Breast epithelium (tissue), 4 donors: ENCODE measurements at regions not wholly inside any gene's neighbourhood (a gene's known extent, or its start where the extent isn't known, plus 50 kb on each side); places are given as distances from the start of the nearest gene placed in this dataset.

Experiments
- DNase-seq, 2 donors: peaks; one replicate each; pipeline ENCODE4 v3.0.0-alpha.2; 2019; ENCODE audit warnings: low spot score in 2 of 2
- H3K27ac ChIP-seq, 2 donors: fragments of 200-600 bp; sonication (generic) in 1 of 2; one replicate each; pipeline ENCODE4 v1.5.1; 2016 to 2019; ENCODE audit warnings: mild to moderate bottlenecking in 1 of 2
- H3K27me3 ChIP-seq, 2 donors: fragments of 200-600 bp; sonication (generic) in 1 of 2; one replicate each; pipeline versions ENCODE4 v1.5.1 to v1.6.0; 2017 to 2019; ENCODE audit warnings: control low read depth in 1 of 2, mild to moderate bottlenecking in 1 of 2
- H3K36me3 ChIP-seq: fragments of 200-600 bp; one replicate; pipeline ENCODE4 v1.5.1; 2019
- H3K4me1 ChIP-seq, 2 donors: fragments of 200-600 bp; sonication (generic); one replicate each; pipeline ENCODE4 v1.5.1; 2016 to 2019; ENCODE audit warnings: control low read depth in 1 of 2
- H3K4me3 ChIP-seq, 3 donors: fragments of 200-600 bp; sonication (generic); 1 replicate in 2 of 3; 2 replicates in 1 of 3; pipeline ENCODE4 v1.5.1; 2016 to 2019; ENCODE audit warnings: mild to moderate bottlenecking in 3 of 3, moderate library complexity in 2 of 3
- H3K9me3 ChIP-seq, 2 donors: fragments of 200-600 bp; sonication (generic) in 1 of 2; one replicate each; pipeline ENCODE4 v1.5.1; 2016 to 2019; ENCODE audit warnings: control low read depth in 1 of 2
- POLR2A ChIP-seq: fragments of 450-650 bp; IDR thresholded peaks from one replicate; pipeline ENCODE4 v1.6.1; 2016; ENCODE audit warnings: antibody characterized with exemption, mild to moderate bottlenecking, moderate library complexity
- POLR2AphosphoS5 ChIP-seq, 3 donors: sonication (generic); formaldehyde crosslinking; IDR thresholded peaks; one replicate each; pipeline ENCODE4 v1.6.1; 2017; ENCODE audit warnings: antibody characterized with exemption in 3 of 3
- intact Hi-C: fragments of 100-400 bp; cut with DNase I; formaldehyde crosslinking; loops from one replicate; pipeline ENCODE4 v1.15.1; 2023; ENCODE audit warnings: low total_unique reads
- TF ChIP-seq, protein P1 (sequence below), 3 donors: fragments of 450-650 bp; IDR thresholded peaks; one replicate each; pipeline ENCODE4 v1.5.1; 2016 to 2017; ENCODE audit warnings: antibody characterized with exemption in 3 of 3, mild to moderate bottlenecking in 3 of 3, moderate library complexity in 3 of 3

- H3K9me3 ChIP-seq, result no peaks in the 10 kb centered on the region
- no peaks in the 10 kb centered on the region for H3K36me3 ChIP-seq
- TF ChIP-seq POLR2A (no peak), POLR2AphosphoS5 (IDR thresholded peaks at IDR 0.05) (no peak)
- TF ChIP-seq, protein P1, sequence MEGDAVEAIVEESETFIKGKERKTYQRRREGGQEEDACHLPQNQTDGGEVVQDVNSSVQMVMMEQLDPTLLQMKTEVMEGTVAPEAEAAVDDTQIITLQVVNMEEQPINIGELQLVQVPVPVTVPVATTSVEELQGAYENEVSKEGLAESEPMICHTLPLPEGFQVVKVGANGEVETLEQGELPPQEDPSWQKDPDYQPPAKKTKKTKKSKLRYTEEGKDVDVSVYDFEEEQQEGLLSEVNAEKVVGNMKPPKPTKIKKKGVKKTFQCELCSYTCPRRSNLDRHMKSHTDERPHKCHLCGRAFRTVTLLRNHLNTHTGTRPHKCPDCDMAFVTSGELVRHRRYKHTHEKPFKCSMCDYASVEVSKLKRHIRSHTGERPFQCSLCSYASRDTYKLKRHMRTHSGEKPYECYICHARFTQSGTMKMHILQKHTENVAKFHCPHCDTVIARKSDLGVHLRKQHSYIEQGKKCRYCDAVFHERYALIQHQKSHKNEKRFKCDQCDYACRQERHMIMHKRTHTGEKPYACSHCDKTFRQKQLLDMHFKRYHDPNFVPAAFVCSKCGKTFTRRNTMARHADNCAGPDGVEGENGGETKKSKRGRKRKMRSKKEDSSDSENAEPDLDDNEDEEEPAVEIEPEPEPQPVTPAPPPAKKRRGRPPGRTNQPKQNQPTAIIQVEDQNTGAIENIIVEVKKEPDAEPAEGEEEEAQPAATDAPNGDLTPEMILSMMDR (IDR thresholded peaks at IDR 0.05), result no peak
- H3K27me3 ChIP-seq, result no peaks in the 10 kb centered on the region
- H3K4me1 ChIP-seq, result peaks cover 0 to 3% of the 10 kb centered on the region in 2 donors
- no peak for DNase-seq
- intact Hi-C loops, result no loop called here
- no peak overlapping the region for H3K27ac ChIP-seq
- H3K4me3 ChIP-seq, result no peak overlapping the region
These were observed 164.6 kb upstream of the ZMIZ1 start for GRCh38 chr10:78904196-78904595.

DNA sequence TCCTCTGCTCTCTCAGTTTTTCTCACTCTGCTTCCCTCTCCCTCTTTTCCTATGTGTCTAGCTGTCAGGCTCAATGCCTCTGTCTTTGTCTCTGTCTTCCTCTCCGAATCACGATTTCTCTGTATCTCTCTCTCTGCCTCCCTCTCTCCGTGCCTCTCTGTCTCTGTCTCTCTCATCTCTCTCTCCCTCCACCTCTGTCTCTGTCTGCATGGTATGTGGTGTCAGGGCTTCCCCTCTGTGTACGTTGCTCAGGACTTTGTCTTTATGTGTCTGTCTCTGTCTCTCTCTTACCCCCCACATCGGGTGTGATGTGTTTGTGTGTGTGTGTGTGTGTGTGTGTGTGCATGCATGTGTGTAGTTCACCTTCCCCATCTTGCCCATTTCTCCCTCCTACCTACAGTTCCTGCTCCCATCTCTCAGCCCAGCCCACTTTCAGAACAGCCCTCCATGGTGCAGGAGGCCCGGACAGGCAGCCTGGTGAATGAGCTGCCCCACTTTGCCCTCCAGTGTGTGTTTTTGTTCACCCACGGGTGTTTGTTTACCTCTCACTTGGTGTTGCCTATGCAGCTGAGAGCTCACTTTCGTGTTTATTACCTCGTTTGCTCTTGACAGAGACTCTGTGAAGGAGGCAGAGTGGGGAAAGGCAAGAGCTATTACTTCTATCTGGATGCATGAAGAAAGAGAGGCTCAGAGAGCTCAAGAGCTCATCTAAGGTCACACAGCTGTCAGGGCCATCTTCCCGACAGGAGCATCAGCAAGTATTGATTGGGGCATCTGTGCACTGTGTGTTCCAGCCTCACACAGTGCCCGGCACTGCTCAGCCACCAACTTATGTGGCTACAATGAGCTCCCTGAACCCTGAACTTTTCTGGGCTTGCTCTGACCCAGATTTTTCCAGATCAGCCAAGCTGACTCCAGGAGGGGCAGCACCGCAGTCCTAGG lies 163.5 kb upstream of the ZMIZ1 start:
- TF ChIP-seq POLR2AphosphoS5 (IDR thresholded peaks at IDR 0.05), result no peak
- TF ChIP-seq, protein P1 (IDR thresholded peaks at IDR 0.05), result no peak
- TF ChIP-seq POLR2A, result no peak
- H3K36me3 ChIP-seq, result no peaks in the 10 kb centered on the region
- intact Hi-C loops, result no loop called here
- H3K4me1 ChIP-seq, result no peaks in the 10 kb centered on the region
- H3K27me3 ChIP-seq, result no peaks in the 10 kb centered on the region
- no peak for DNase-seq
- H3K9me3 ChIP-seq, result no peaks in the 10 kb centered on the region
- H3K4me3 ChIP-seq, result no peak overlapping the region
- no peak overlapping the region for H3K27ac ChIP-seq

- no peaks in the 10 kb centered on the region for H3K9me3 ChIP-seq
- intact Hi-C loops, result no loop called here
- TF ChIP-seq POLR2AphosphoS5 (IDR thresholded peaks at IDR 0.05) (no peak), POLR2A (no peak)
- TF ChIP-seq, protein P1 (IDR thresholded peaks at IDR 0.05), result no peak
These were observed 162.8 kb upstream of the ZMIZ1 start for GRCh38 chr10:78905957-78906308.

DNA sequence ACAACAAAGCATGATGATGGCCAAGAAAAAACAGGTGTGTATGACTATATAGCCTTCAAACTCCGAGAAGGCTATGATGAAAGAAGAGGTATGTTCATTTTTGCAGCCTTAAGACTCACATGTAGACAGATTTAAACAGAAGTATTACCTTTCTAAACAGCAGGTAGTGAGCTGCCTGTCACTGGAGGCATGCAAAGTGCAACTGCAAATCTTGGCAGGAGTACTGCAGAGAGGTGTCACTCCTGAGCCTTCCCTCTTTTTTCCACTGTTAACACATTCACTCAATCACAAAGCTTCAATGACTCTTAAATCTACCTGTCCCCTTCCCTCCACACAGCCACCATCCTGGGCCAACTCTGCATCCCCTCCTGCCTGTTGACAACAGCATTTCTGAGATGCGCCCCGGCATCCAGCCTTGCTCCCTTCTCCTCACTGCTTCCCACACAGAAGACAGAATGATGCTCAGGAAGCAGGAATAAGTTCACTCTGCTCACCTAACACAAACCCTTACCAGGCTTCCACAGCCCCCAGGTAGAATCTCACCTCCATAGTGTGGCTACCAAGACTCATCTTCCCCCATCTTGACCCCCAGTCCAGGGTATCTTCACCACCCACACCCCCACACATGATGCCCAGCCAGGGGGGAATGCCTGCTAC lies 161.9 kb upstream of the ZMIZ1 start:
- TF ChIP-seq POLR2A (no peak), POLR2AphosphoS5 (IDR thresholded peaks at IDR 0.05) (no peak)
- TF ChIP-seq, protein P1 (IDR thresholded peaks at IDR 0.05), result no peak
- Histone ChIP-seq H3K27me3 (no peaks in the 10 kb centered on the region), H3K4me1 (no peaks in the 10 kb centered on the region), H3K9me3 (no peaks in the 10 kb centered on the region), H3K4me3 (no peak overlapping the region), H3K27ac (no peak overlapping the region), H3K36me3 (no peaks in the 10 kb centered on the region)
- DNase-seq, result no peak
- intact Hi-C loops, result no loop called here

More at GRCh38 chr10:78905957-78906308, 162.8 kb upstream of the ZMIZ1 start:
- H3K27ac ChIP-seq, result no peak overlapping the region
- no peak for DNase-seq
- H3K4me3 ChIP-seq, result no peak overlapping the region
- no peaks in the 10 kb centered on the region for H3K27me3 ChIP-seq
- H3K36me3 ChIP-seq, result no peaks in the 10 kb centered on the region
- H3K4me1 ChIP-seq, result no peaks in the 10 kb centered on the region
